ENCODE measurements at regions not wholly inside any gene's neighbourhood (a gene's known extent, or its start where the extent isn't known, plus 50 kb on each side); places are given as distances from the start of the nearest gene placed in this dataset.
A peak's percentile ranks its signal among the peaks of the same experiment; 100 is the strongest.

GRCh38 chr15:75107908-75108838 lies 84.8 kb downstream of the PPCDC start:
- no peak overlapping the region for H3K4me3 ChIP-seq (ENCODE audit: low read length)
- no peaks in the 10 kb centered on the region for H3K9me3 ChIP-seq (ENCODE audit: control insufficient read depth, insufficient read depth, low read length)
- H3K36me3 ChIP-seq (ENCODE audit: control insufficient read depth, insufficient read depth, low read length) = no peaks in the 10 kb centered on the region
- H3K27me3 ChIP-seq (ENCODE audit: control insufficient read depth, insufficient read depth, low read length) = no peaks in the 10 kb centered on the region
- H3K27ac ChIP-seq (ENCODE audit: low read length) = peak overlapping the region; percentile 55
- Mint-ChIP-seq H3K36me3 (no peaks in the 10 kb centered on the region), H3K27ac (peak overlapping the region; percentile 81 to 94), H3K4me3 (peak overlapping the region; percentile 76), H3K27me3 (ENCODE audit: low read depth in 2 of 2) (no peaks in the 10 kb centered on the region), H3K9me3 (no peaks in the 10 kb centered on the region), H3K4me1 (peaks cover 45 to 61% of the 10 kb centered on the region in 2 donors)
- H3K4me1 ChIP-seq (ENCODE audit: control insufficient read depth, insufficient read depth, low read length) = peaks cover 55% of the 10 kb centered on the region
- WGBS (ENCODE audit: insufficient coverage) = 14% methylated on average over 12 of the region's 12 CpGs
- TF ChIP-seq CTCF (IDR thresholded peaks at IDR 0.05) = no peak
- intact Hi-C loops (cut with micrococcal nuclease) = loop anchor here (1.0 to 2.0 kb wide), 3 partner anchors 23 to 95 kb away; no protein-coding TSS in a partner anchor
- peak; percentile 85 to 97 (median 91) for ATAC-seq
- peak; percentile 67 to 77 for DNase-seq

GRCh38 chr15:75109021-75109735 lies 85.8 kb downstream of the PPCDC start:
- DNase-seq (no peak), ATAC-seq (no peak)
- Mint-ChIP-seq H3K36me3 (no peaks in the 10 kb centered on the region), H3K9me3 (no peaks in the 10 kb centered on the region), H3K27ac (peak overlapping the region; percentile 81 to 94), H3K4me3 (peak overlapping the region; percentile 76), H3K27me3 (ENCODE audit: low read depth in 2 of 2) (no peaks in the 10 kb centered on the region), H3K4me1 (peaks cover 48 to 57% of the 10 kb centered on the region in 2 donors)
- Histone ChIP-seq H3K4me3 (ENCODE audit: low read length) (no peak overlapping the region), H3K4me1 (ENCODE audit: control insufficient read depth, insufficient read depth, low read length) (peaks cover 60% of the 10 kb centered on the region), H3K36me3 (ENCODE audit: control insufficient read depth, insufficient read depth, low read length) (no peaks in the 10 kb centered on the region), H3K27me3 (ENCODE audit: control insufficient read depth, insufficient read depth, low read length) (no peaks in the 10 kb centered on the region), H3K9me3 (ENCODE audit: control insufficient read depth, insufficient read depth, low read length) (peaks cover 8% of the 10 kb centered on the region), H3K27ac (ENCODE audit: low read length) (peak overlapping the region; percentile 22)
- intact Hi-C loops (cut with micrococcal nuclease) = loop anchor here (2.0 kb wide), 2 partner anchors 22 to 94 kb away; no protein-coding TSS in a partner anchor
- no peak for TF ChIP-seq CTCF (IDR thresholded peaks at IDR 0.05)
- 37% methylated on average over 18 of the region's 18 CpGs for WGBS (ENCODE audit: insufficient coverage)

- intact Hi-C loops (cut with micrococcal nuclease) = loop anchor here (2.0 kb wide), 2 partner anchors 21 to 93 kb away; no protein-coding TSS in a partner anchor
- Histone ChIP-seq H3K4me3 (ENCODE audit: low read length) (no peak overlapping the region), H3K27ac (ENCODE audit: low read length) (peak overlapping the region; percentile 1), H3K27me3 (ENCODE audit: control insufficient read depth, insufficient read depth, low read length) (no peaks in the 10 kb centered on the region), H3K9me3 (ENCODE audit: control insufficient read depth, insufficient read depth, low read length) (peaks cover 9% of the 10 kb centered on the region), H3K4me1 (ENCODE audit: control insufficient read depth, insufficient read depth, low read length) (peaks cover 59% of the 10 kb centered on the region), H3K36me3 (ENCODE audit: control insufficient read depth, insufficient read depth, low read length) (no peaks in the 10 kb centered on the region)
- peak overlapping the region; percentile 63 for H3K4me3 Mint-ChIP-seq
- H3K27ac Mint-ChIP-seq = peak overlapping the region; percentile 81 to 94
- no peaks in the 10 kb centered on the region for H3K36me3 Mint-ChIP-seq
- ATAC-seq = no peak
- H3K4me1 Mint-ChIP-seq = peaks cover 46 to 60% of the 10 kb centered on the region in 2 donors
- H3K27me3 Mint-ChIP-seq (ENCODE audit: low read depth in 2 of 2) = no peaks in the 10 kb centered on the region
- no peak for DNase-seq
- no peak for TF ChIP-seq CTCF (IDR thresholded peaks at IDR 0.05)
- H3K9me3 Mint-ChIP-seq = no peaks in the 10 kb centered on the region
- WGBS (ENCODE audit: insufficient coverage) = 37% methylated on average over 7 of the region's 7 CpGs
These were observed 86.3 kb downstream of the PPCDC start for GRCh38 chr15:75109736-75110130.

Data from natural killer cell (primary cell).